ENCODE measurements at regions not wholly inside any gene's neighbourhood (a gene's known extent, or its start where the extent isn't known, plus 50 kb on each side); places are given as distances from the start of the nearest gene placed in this dataset.
"Not testable (repeated sequence)": the region's sequence is repeated elsewhere in the genome, so short reads cannot be mapped to it uniquely, and the experiment has no call there.

DNA sequence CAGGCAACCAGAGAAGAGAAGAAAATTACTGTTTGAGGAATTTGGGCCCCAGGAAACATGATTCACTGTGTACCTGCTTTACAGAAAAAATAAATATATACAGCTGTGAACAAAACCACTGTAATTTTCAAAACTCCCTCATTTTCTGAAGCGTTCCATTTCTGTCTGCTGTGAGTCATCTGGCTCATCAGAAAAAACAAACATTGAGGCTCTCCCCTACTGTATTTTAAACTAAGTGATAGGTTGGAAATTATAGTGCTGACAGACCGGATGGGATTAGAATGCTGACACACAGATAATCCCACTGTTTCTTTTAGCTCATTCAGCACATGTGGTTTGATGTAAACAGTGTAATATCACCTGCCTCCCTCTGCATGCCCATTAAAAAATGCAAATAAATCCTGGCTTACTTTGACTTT is 847.0 kb downstream of the TRIML1 start:
- FAIRE-seq = no peak
- TF ChIP-seq POLR2A (IDR thresholded peaks at IDR 0.05; ENCODE audit: low read depth, low read length) (no peak), TAF1 (IDR thresholded peaks at IDR 0.05; ENCODE audit: borderline replicate concordance, low read depth, low read length) (no peak), POLR2AphosphoS5 (IDR thresholded peaks at IDR 0.05; ENCODE audit: low read depth, low read length) (no peak)
- DNase-seq (ENCODE audit: insufficient read length) = no peak

DNA sequence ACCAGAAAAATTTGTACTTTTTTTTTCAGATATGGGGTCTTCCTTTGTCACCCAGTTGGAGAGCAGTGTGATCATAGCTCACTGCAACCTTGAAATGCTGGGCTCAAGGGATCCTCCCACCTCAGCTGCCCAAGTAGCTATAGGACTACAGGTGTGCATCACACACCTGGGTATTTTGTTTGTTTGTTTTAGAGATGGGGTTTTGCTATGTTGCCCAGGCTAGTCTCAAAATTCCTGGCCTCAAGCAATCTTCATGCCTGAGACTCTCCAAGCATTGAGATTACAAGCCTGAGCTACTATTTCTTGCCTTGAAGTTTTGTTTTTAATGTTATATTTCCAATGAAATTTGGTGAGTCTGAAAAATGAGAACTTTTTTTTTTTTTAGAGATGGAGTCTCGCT is 847.8 kb downstream of the TRIML1 start:
- DNase-seq (ENCODE audit: insufficient read length) (no peak), FAIRE-seq (no peak)
- TF ChIP-seq POLR2AphosphoS5 (IDR thresholded peaks at IDR 0.05; ENCODE audit: low read depth, low read length) (no peak), POLR2A (IDR thresholded peaks at IDR 0.05; ENCODE audit: low read depth, low read length) (no peak), TAF1 (IDR thresholded peaks at IDR 0.05; ENCODE audit: borderline replicate concordance, low read depth, low read length) (no peak)

DNA sequence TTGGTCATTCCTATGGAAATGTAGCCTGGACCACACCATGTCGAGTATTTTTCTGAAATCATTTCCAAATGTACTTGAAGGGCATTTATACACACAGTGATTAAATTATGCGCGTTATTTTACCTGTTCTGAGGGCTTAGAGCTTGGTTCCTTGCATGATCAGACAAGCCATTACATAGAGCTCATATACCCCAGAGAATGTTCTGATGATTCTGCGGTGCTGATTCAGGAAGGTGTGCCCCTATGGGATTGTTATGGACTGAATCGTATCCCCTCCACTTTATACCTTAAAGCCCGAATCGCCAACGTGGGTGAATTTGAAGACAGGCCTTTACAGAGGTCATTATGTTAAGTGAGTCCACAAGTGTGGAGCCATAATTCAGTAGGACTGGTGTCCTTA is 848.9 kb downstream of the TRIML1 start:
- no peak for TF ChIP-seq POLR2AphosphoS5 (IDR thresholded peaks at IDR 0.05; ENCODE audit: low read depth, low read length)
- no peak for TF ChIP-seq POLR2A (IDR thresholded peaks at IDR 0.05; ENCODE audit: low read depth, low read length)
- no peak for TF ChIP-seq TAF1 (IDR thresholded peaks at IDR 0.05; ENCODE audit: borderline replicate concordance, low read depth, low read length)
- DNase-seq (ENCODE audit: insufficient read length) = no peak
- FAIRE-seq = no peak

DNA sequence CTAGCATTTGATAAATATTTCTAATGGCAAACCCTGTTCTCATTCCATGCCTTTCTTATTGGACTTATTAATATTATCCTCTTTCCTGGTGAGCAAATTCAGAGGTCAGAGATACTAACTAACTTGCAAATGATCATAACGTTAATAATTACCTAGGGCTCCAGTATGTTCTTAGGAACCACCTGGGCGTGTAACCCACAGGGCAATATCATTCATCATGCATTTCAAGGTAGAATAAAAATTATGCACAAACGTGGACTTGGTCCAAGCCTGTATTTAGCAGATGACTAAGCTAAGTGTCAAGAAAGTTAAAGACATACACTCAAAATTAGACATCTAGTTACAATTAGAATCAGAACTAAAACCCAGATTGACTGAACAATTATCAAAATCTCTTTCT is 850.1 kb downstream of the TRIML1 start:
- TF ChIP-seq TAF1 (IDR thresholded peaks at IDR 0.05; ENCODE audit: borderline replicate concordance, low read depth, low read length) (no peak), POLR2A (IDR thresholded peaks at IDR 0.05; ENCODE audit: low read depth, low read length) (no peak), POLR2AphosphoS5 (IDR thresholded peaks at IDR 0.05; ENCODE audit: low read depth, low read length) (no peak)
- DNase-seq (ENCODE audit: insufficient read length) (no peak), FAIRE-seq (no peak)

DNA sequence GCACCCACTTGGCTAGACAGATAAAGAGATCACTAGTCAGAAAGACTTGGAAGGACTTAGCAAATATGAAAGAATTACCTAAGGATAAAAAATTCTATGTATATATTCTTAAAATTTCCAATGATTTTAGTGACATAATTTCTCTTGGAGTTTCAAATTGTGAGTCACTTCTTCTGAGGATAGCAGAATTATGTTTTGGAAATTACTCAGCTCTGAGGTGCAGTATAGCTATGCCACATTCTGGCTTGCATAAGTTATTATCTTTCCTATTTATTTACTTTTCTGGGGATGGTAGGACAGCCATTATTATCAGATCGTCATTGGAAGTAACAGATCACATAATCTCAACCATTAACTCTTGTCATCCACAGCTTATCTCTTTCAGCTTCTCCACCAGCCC is 853.5 kb downstream of the TRIML1 start:
- FAIRE-seq (no peak), DNase-seq (ENCODE audit: insufficient read length) (no peak)
- no peak for TF ChIP-seq POLR2A (IDR thresholded peaks at IDR 0.05; ENCODE audit: low read depth, low read length)
- TF ChIP-seq POLR2AphosphoS5 (IDR thresholded peaks at IDR 0.05; ENCODE audit: low read depth, low read length) = no peak
- no peak for TF ChIP-seq TAF1 (IDR thresholded peaks at IDR 0.05; ENCODE audit: borderline replicate concordance, low read depth, low read length)

DNA sequence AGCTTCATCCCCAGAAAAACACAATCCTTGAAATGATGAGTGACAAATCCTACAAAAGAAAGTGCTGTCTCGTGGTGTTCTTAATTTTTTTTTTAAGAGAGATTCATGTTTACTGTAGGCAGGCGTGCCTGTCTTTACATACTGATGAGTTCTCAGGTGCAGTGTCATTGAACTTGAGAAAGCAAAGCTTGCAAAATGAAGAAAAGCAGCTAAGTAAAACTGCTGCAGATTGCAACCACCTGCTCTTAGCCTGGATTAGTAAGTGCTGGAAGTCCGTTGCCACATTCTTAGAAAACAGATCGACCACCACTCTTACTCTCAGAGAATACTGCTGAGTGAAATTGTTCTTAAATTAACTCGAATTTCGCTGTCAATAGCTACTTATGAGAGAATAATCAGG is 854.6 kb downstream of the TRIML1 start:
- no peak for FAIRE-seq
- DNase-seq (ENCODE audit: insufficient read length) = no peak
- TF ChIP-seq TAF1 (IDR thresholded peaks at IDR 0.05; ENCODE audit: borderline replicate concordance, low read depth, low read length) = no peak
- no peak for TF ChIP-seq POLR2AphosphoS5 (IDR thresholded peaks at IDR 0.05; ENCODE audit: low read depth, low read length)
- no peak for TF ChIP-seq POLR2A (IDR thresholded peaks at IDR 0.05; ENCODE audit: low read depth, low read length)

DNA sequence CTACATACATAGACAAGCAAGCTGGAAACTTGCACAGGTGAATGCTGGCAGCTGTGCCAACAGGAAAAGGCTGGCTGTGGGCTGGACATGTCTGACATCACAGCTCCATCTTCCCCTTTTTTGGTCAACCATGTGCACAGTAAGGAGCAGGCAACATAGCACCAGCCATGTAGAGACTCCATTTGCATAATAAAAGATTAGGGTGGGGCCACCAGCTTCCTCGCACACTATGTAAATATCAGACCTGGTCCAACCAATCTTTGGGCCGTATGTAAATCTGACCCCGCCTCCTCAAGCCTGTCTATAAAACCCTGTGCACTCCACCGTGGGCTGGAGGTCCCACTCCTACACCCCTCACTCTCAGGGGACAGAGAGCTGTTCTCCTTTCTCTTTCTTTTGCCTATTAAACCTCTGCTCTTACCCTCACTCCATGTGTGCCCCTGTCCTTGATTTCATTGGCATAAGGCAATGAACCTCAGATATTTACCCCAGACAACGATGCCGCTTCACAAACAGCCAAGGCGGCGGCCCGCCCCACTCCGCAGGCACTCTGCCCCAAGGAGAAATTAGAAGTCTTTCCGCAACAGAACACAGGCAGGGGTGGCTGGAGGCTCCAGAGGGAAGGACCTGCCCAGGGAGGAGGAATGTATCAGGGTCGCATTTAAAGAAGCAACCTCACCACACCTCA is 862.2 kb downstream of the TRIML1 start:
- DNase-seq (ENCODE audit: insufficient read length) = no peak
- TF ChIP-seq POLR2AphosphoS5 (IDR thresholded peaks at IDR 0.05; ENCODE audit: low read depth, low read length) (no peak), TAF1 (IDR thresholded peaks at IDR 0.05; ENCODE audit: borderline replicate concordance, low read depth, low read length) (no peak), POLR2A (IDR thresholded peaks at IDR 0.05; ENCODE audit: low read depth, low read length) (no peak)
- no peak for FAIRE-seq

DNA sequence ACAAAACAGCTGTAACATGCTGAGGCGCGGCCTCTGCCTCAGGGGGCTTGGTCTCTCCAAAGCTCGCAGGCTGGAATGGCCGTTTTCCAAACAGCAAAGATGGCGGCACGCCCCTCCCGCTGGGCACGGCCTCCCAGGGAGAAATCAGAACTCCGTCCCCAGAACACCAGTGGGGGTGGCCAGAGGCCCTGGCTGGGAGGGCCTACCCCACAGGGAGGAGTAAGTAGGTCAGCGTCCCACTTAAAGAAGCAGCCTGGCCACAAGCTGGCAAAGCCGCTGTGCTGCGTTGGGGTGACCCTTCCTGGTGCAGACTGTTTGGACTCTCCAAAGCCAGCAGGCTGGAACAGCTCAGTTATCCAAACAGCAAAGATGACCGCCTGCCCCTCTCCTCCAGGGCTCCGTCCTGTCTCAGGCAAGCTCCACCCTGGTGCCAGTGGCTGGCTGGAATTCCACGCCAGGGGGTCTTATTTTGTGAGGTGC is 862.8 kb downstream of the TRIML1 start:
- TF ChIP-seq POLR2A (IDR thresholded peaks at IDR 0.05; ENCODE audit: low read depth, low read length) = no peak
- TF ChIP-seq POLR2AphosphoS5 (IDR thresholded peaks at IDR 0.05; ENCODE audit: low read depth, low read length) = no peak
- no peak for TF ChIP-seq TAF1 (IDR thresholded peaks at IDR 0.05; ENCODE audit: borderline replicate concordance, low read depth, low read length)
- no peak for FAIRE-seq
- DNase-seq (ENCODE audit: insufficient read length) = no peak

DNA sequence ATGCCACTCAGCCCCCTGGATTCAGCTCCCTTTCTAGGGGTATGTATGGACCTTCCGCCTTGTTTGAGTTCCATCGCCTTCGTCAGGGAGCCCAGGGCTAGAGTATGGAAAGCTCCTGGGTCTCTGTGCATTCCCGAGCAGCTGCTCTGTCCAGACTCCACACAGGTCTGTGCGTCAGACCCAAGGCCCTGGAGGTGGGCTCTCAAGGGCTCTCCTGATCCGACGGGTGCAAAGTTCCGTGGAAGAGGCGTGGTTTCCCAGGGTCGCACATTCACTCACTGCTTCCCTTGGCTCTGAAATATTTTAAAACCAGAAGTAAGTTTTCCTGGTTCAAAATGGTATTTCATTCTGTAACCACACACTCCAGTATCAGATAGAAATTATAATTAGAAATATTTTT is 863.2 kb downstream of the TRIML1 start:
- TF ChIP-seq POLR2AphosphoS5 (IDR thresholded peaks at IDR 0.05; ENCODE audit: low read depth, low read length) = no peak
- TF ChIP-seq TAF1 (IDR thresholded peaks at IDR 0.05; ENCODE audit: borderline replicate concordance, low read depth, low read length) = no peak
- TF ChIP-seq POLR2A (IDR thresholded peaks at IDR 0.05; ENCODE audit: low read depth, low read length) = no peak
- DNase-seq (ENCODE audit: insufficient read length) = no peak
- no peak for FAIRE-seq

DNA sequence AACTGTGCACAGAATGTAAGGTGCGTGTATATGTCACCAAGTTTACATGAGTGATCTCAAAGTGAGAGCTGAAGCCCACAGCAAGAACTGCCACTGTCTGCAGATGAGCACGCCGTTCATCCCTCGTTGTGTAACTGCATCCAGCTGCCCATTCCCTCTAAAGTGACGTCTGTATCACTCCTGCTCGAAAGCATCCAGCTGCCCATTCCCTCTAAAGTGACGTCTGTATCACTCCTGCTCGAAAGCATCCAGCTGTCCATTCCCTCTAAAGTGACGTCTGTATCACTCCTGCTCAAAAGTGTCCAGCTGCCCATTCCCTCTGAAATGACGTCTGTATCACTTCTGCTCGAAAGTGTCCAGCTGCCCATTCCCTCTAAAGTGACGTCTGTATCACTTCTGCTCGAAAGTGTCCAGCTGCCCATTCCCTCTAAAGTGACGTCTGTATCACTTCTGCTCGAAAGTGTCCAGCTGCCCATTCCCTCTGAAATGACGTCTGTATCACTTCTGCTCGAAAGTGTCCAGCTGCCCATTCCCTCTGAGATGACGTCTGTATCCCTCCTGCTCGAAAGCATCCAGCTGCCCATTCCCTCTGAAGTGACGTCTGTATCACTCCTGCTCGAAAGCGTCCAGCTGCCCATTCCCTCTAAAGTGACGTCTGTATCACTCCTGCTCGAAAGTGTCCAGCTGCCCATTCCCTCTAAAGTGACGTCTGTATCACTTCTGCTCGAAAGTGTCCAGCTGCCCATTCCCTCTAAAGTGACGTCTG is 871.4 kb downstream of the TRIML1 start:
- FAIRE-seq; DNase-seq (ENCODE audit: insufficient read length): not testable (repeated sequence)

DNA sequence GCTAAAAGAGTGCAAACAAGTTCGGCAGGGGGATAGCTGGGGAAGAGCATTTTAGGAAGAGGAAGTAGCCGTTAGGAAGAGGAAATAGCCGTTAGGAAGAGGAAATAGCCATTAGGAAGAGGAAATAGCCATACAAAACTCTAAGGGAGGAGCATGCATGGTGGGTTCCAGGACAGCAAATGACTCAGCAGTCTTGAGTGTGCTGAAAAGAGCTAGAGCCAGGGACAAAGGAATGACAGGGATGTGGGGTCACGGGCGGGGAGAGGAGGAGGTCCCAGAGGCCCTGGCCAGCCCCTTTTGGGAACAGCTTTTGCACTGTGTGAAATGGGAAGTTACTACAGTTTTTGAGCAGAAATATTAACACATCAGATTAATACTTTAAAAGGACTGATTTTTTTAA is 882.6 kb downstream of the TRIML1 start:
- no peak for FAIRE-seq

DNA sequence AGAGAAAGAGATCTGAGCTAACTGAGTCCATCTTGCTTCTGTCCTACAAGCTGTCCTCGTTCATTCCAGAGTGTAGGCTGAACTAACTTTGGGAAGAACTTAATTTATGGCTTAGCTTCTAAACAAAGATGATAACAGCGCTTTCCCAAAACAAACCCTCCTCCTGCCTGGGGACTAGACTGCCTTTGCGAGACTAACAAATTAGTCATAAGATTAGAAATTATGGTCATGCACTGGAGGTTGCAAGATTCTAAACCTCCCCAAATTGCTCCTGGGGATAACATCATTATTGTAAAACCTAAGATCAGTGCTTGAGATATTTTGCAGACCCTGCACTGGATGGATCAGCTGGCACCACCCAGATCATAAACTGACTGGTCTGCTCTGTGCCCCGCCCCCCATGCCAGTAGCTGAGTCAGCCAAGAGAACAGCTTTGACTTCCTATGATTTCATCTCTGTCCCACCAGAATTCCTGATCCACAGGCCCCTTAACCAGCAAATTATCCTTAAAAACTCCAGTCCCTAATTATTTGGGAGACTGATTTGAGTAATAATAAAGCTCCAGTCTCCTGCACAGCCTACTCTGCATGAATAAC is 883.3 kb downstream of the TRIML1 start:
- no peak for DNase-seq (ENCODE audit: insufficient read length)
- no peak for FAIRE-seq
- no peak for TF ChIP-seq TAF1 (IDR thresholded peaks at IDR 0.05; ENCODE audit: borderline replicate concordance, low read depth, low read length)
- TF ChIP-seq POLR2AphosphoS5 (IDR thresholded peaks at IDR 0.05; ENCODE audit: low read depth, low read length) = no peak

More for the DNA sequence above, 882.6 kb downstream of the TRIML1 start:
- DNase-seq (ENCODE audit: insufficient read length) = no peak
- no peak for TF ChIP-seq TAF1 (IDR thresholded peaks at IDR 0.05; ENCODE audit: borderline replicate concordance, low read depth, low read length)
- TF ChIP-seq POLR2AphosphoS5 (IDR thresholded peaks at IDR 0.05; ENCODE audit: low read depth, low read length) = no peak
- TF ChIP-seq POLR2A (IDR thresholded peaks at IDR 0.05; ENCODE audit: low read depth, low read length) = no peak

All from GM12892 (cell line).